ENCODE measurements at regions not wholly inside any gene's neighbourhood (a gene's known extent, or its start where the extent isn't known, plus 50 kb on each side); places are given as distances from the start of the nearest gene placed in this dataset.

GRCh38 chr2:65727381-65727780, 295.0 kb upstream of the SPRED2 start:
- whole genome bisulfite sequencing, 2 donors = 55 to 59% methylated on average over 1 of the region's 1 CpG
- intact Hi-C loops (cut with DNase I; ENCODE audit: low total_unique reads) = no loop called here
- no peak for DNase-seq (ENCODE audit: low spot score in 2 of 2)
- H3K4me3 ChIP-seq (ENCODE audit: low read depth, poor library complexity, severe bottlenecking) = no peak overlapping the region
- TF ChIP-seq, protein P1, sequence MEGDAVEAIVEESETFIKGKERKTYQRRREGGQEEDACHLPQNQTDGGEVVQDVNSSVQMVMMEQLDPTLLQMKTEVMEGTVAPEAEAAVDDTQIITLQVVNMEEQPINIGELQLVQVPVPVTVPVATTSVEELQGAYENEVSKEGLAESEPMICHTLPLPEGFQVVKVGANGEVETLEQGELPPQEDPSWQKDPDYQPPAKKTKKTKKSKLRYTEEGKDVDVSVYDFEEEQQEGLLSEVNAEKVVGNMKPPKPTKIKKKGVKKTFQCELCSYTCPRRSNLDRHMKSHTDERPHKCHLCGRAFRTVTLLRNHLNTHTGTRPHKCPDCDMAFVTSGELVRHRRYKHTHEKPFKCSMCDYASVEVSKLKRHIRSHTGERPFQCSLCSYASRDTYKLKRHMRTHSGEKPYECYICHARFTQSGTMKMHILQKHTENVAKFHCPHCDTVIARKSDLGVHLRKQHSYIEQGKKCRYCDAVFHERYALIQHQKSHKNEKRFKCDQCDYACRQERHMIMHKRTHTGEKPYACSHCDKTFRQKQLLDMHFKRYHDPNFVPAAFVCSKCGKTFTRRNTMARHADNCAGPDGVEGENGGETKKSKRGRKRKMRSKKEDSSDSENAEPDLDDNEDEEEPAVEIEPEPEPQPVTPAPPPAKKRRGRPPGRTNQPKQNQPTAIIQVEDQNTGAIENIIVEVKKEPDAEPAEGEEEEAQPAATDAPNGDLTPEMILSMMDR (IDR thresholded peaks at IDR 0.05) = no peak
- TF ChIP-seq POLR2A (IDR thresholded peaks at IDR 0.05) = no peak

DNA sequence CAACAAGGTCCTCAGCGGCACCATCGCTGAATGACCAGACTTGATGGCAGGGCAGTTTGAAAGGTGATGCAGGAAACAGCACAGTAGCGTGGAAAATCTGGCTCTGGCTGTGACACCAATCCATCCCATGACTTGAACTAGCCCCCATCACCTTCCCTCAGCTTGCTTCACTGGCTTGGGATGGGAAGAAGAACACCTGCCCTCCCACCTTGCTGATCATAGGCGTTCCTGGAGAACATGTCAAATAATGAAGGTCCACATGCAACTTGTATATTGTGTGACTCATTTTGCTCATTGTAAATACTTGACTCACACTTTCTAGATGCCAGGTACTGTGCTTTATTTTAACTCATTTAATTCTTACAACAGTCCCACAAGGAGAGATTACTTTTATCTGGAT, 292.4 kb upstream of the SPRED2 start:
- no peak for DNase-seq (ENCODE audit: low spot score in 2 of 2)
- TF ChIP-seq, protein P1 (IDR thresholded peaks at IDR 0.05) = no peak
- no peak for TF ChIP-seq POLR2A (IDR thresholded peaks at IDR 0.05)
- WGBS, 2 donors = 78 to 88% methylated on average over 4 of the region's 4 CpGs
- H3K4me3 ChIP-seq (ENCODE audit: low read depth, poor library complexity, severe bottlenecking) = no peak overlapping the region
- intact Hi-C loops (cut with DNase I; ENCODE audit: low total_unique reads) = no loop called here

DNA sequence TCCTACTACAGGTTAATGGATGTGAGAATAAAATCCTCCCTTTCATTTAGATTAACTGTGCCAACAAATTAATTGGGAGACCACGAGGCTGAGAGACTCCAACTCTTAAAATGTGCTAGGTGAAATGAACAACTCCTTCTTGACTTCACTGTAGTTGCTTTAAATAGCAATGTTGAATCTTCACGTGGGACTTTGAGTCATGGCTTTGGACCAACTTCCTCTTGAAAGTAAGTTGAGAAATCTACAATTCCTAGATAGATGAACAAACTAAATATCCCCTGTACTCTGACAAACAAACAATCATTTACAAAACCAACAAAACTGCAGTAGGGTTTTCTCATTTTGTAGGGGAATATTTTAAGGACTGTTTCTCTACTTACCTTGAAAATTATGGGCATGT, 291.9 kb upstream of the SPRED2 start:
- intact Hi-C loops (cut with DNase I; ENCODE audit: low total_unique reads) = no loop called here
- TF ChIP-seq, protein P1 (IDR thresholded peaks at IDR 0.05) = no peak
- no peak for TF ChIP-seq POLR2A (IDR thresholded peaks at IDR 0.05)
- H3K4me3 ChIP-seq (ENCODE audit: low read depth, poor library complexity, severe bottlenecking) = no peak overlapping the region
- no peak for DNase-seq (ENCODE audit: low spot score in 2 of 2)
- WGBS, 2 donors = 31 to 35% methylated on average over 2 of the region's 2 CpGs

DNA sequence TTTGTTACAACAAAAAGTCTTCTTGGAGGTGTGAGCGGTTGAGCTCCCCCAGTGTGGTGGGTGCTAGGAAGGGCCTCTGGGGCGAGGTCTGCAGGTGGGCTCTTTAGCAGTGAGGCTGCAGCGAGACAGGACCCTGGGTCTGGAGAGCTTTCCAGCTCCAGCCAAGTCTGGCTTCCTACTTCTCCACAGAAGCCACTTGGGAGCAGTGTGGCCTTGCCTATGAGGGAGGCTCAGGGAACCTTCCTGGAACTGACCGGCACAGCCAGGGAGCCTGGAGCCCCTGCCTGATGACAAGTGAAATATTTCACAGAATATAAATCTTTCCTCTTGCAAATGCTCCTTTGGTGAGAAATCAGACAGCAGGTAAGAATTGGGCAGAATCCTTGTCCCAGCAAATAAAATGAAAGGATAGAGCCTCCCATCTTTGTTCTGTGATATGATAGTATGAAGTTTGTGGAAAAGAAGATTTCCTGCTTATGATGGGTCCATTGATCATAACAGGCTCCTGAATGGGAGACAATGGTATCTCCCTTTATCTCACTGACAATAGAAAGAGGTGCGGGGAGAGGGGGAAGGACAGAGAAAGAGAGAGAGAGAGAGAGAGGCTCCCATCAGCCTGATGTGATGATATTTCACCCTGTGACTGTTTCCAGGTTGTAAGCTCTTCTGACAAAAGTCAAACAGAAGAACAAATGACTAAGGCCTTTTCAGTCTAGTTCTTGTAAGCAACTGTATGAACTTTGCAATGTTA, 289.8 kb upstream of the SPRED2 start:
- DNase-seq (ENCODE audit: low spot score in 2 of 2) = no peak
- H3K4me3 ChIP-seq (ENCODE audit: low read depth, poor library complexity, severe bottlenecking) = no peak overlapping the region
- intact Hi-C loops (cut with DNase I; ENCODE audit: low total_unique reads) = no loop called here
- 61 to 63% methylated on average over 5 of the region's 5 CpGs for WGBS, 2 donors
- TF ChIP-seq, protein P1 (IDR thresholded peaks at IDR 0.05) = no peak
- TF ChIP-seq POLR2A (IDR thresholded peaks at IDR 0.05) = no peak

DNA sequence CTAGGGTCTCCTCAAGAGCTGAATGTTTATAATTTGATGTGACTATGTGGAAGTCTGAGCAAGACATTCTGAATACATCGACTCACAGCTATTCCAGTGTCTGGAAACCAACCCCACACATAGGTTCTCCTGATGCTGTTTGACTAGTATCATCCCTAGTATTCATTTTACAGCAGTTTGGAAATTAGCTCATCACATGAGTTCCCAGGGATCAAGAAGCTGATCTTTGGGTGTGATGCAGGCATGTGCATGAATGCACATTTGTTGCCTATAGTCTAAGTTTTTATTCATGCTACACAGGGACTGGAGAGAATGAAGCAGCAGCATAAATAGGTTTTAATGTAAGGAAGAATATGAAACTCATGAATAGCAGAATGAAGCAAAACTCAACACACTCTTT, 284.3 kb upstream of the SPRED2 start:
- no peak for DNase-seq (ENCODE audit: low spot score in 2 of 2)
- 73 to 84% methylated on average over 1 of the region's 1 CpG for WGBS, 2 donors
- H3K4me3 ChIP-seq (ENCODE audit: low read depth, poor library complexity, severe bottlenecking) = no peak overlapping the region
- intact Hi-C loops (cut with DNase I; ENCODE audit: low total_unique reads) = no loop called here
- TF ChIP-seq, protein P1 (IDR thresholded peaks at IDR 0.05) = no peak
- no peak for TF ChIP-seq POLR2A (IDR thresholded peaks at IDR 0.05)

- TF ChIP-seq, protein P1 (IDR thresholded peaks at IDR 0.05) = no peak
- no peak for TF ChIP-seq POLR2A (IDR thresholded peaks at IDR 0.05)
- intact Hi-C loops (cut with DNase I; ENCODE audit: low total_unique reads) = no loop called here
- 54 to 67% methylated on average over 2 of the region's 2 CpGs for WGBS, 2 donors
- H3K4me3 ChIP-seq (ENCODE audit: low read depth, poor library complexity, severe bottlenecking) = no peak overlapping the region
- no peak for DNase-seq (ENCODE audit: low spot score in 2 of 2)
Observed at GRCh38 chr2:65715323-65715722, 282.9 kb upstream of the SPRED2 start.
